ENCODE measurements at regions not wholly inside any gene's neighbourhood (a gene's known extent, or its start where the extent isn't known, plus 50 kb on each side); places are given as distances from the start of the nearest gene placed in this dataset.
"Not testable (repeated sequence)": the region's sequence is repeated elsewhere in the genome, so short reads cannot be mapped to it uniquely, and the experiment has no call there.

GRCh38 chr5:162786234-162786633 lies 651.2 kb upstream of the CCNG1 start:
- no peak for DNase-seq (ENCODE audit: low read depth)

- DNase-seq (ENCODE audit: low read depth) = no peak
These were observed 640.9 kb upstream of the CCNG1 start for GRCh38 chr5:162796507-162796906.

GRCh38 chr5:162800301-162800700 lies 637.1 kb upstream of the CCNG1 start:
- DNase-seq (ENCODE audit: low read depth) = no peak

- no peak for DNase-seq (ENCODE audit: low read depth)
These were observed 636.2 kb upstream of the CCNG1 start for GRCh38 chr5:162801235-162801634.

GRCh38 chr5:162806195-162806594 lies 631.2 kb upstream of the CCNG1 start:
- no peak for DNase-seq (ENCODE audit: low read depth)

- DNase-seq (ENCODE audit: low read depth) = no peak
These were observed 626.3 kb upstream of the CCNG1 start for GRCh38 chr5:162811071-162811470.

GRCh38 chr5:162816816-162817215 lies 620.6 kb upstream of the CCNG1 start:
- DNase-seq (ENCODE audit: low read depth) = no peak

GRCh38 chr5:162817364-162817763 lies 620.0 kb upstream of the CCNG1 start:
- no peak for DNase-seq (ENCODE audit: low read depth)

- DNase-seq (ENCODE audit: low read depth) = not testable (repeated sequence)
These were observed 615.7 kb upstream of the CCNG1 start for GRCh38 chr5:162821664-162822063.

GRCh38 chr5:162824360-162824759 lies 613.0 kb upstream of the CCNG1 start:
- DNase-seq (ENCODE audit: low read depth) = no peak

- DNase-seq (ENCODE audit: low read depth) = no peak
These were observed 600.2 kb upstream of the CCNG1 start for GRCh38 chr5:162837155-162837554.

GRCh38 chr5:162842727-162843126 lies 594.7 kb upstream of the CCNG1 start:
- no peak for DNase-seq (ENCODE audit: low read depth)

GRCh38 chr5:162852134-162852533 lies 585.3 kb upstream of the CCNG1 start:
- no peak for DNase-seq (ENCODE audit: low read depth)

- DNase-seq (ENCODE audit: low read depth) = no peak
These were observed 578.6 kb upstream of the CCNG1 start for GRCh38 chr5:162858770-162859169.

GRCh38 chr5:162870966-162871365 lies 566.4 kb upstream of the CCNG1 start:
- DNase-seq (ENCODE audit: low read depth) = no peak

- no peak for DNase-seq (ENCODE audit: low read depth)
These were observed 554.8 kb upstream of the CCNG1 start for GRCh38 chr5:162882629-162883028.

- DNase-seq (ENCODE audit: low read depth) = no peak
These were observed 550.7 kb upstream of the CCNG1 start for GRCh38 chr5:162886717-162887116.

- no peak for DNase-seq (ENCODE audit: low read depth)
These were observed 549.1 kb upstream of the CCNG1 start for GRCh38 chr5:162888268-162888667.

- DNase-seq (ENCODE audit: low read depth) = no peak
These were observed 525.5 kb upstream of the CCNG1 start for GRCh38 chr5:162911873-162912272.

- DNase-seq (ENCODE audit: low read depth) = no peak
These were observed 521.0 kb upstream of the CCNG1 start for GRCh38 chr5:162916368-162916767.

GRCh38 chr5:162929104-162929503 lies 508.3 kb upstream of the CCNG1 start:
- DNase-seq (ENCODE audit: low read depth) = no peak

GRCh38 chr5:162931501-162931900 lies 505.9 kb upstream of the CCNG1 start:
- DNase-seq (ENCODE audit: low read depth) = no peak

GRCh38 chr5:162939991-162940390 lies 497.4 kb upstream of the CCNG1 start:
- no peak for DNase-seq (ENCODE audit: low read depth)

GRCh38 chr5:162948677-162949076 lies 488.7 kb upstream of the CCNG1 start:
- no peak for DNase-seq (ENCODE audit: low read depth)

- no peak for DNase-seq (ENCODE audit: low read depth)
These were observed 480.8 kb upstream of the CCNG1 start for GRCh38 chr5:162956570-162956969.

All from activated T-cell treated with anti-CD3 and anti-CD28 coated beads for 1 hour (primary cell).